OCI-LY3 (cell line): ENCODE measurements at regions not wholly inside any gene's neighbourhood (a gene's known extent, or its start where the extent isn't known, plus 50 kb on each side); places are given as distances from the start of the nearest gene placed in this dataset.
"Not testable (repeated sequence)": the region's sequence is repeated elsewhere in the genome, so short reads cannot be mapped to it uniquely, and the experiment has no call there.

Experiments used
- H2AFZ ChIP-seq: fragments of 200-600, 300-600 bp; shearing (Covaris generic); 2 replicates; pipeline ENCODE4 v1.6.0; 2014; ENCODE audit warnings: antibody characterized with exemption, low read depth, low read length
- H3K27ac ChIP-seq: fragments of 200-600, 300-600 bp; sonication (generic); 2 replicates; pipeline ENCODE4 v1.5.1; 2014; ENCODE audit warnings: mild to moderate bottlenecking, low read length, moderate library complexity, mixed read lengths
- H3K27me3 ChIP-seq: fragments of 200-600, 300-600 bp; sonication (generic); 2 replicates; pipeline ENCODE4 v1.6.1; 2014; ENCODE audit warnings: low read depth, low read length, mixed read lengths
- H3K36me3 ChIP-seq: fragments of 200-600, 300-600 bp; sonication (generic); replicated peaks from 2 replicates; pipeline ENCODE3; 2014; ENCODE audit warnings: low read depth, low read length, mixed read lengths
- H3K4me1 ChIP-seq: fragments of 300-600, 200-600 bp; sonication (generic); 2 replicates; pipeline ENCODE4 v1.6.1; 2014; ENCODE audit warnings: low read length, mixed read lengths
- H3K4me2 ChIP-seq: fragments of 200-600, 300-600 bp; sonication (generic); 2 replicates; pipeline ENCODE4 v1.6.1; 2014; ENCODE audit warnings: low read length, mixed read lengths
- H3K4me3 ChIP-seq: fragments of 300-600, 200-600 bp; sonication (generic); 2 replicates; pipeline ENCODE4 v1.5.1; 2014; ENCODE audit warnings: antibody characterized with exemption, mild to moderate bottlenecking, low read length, moderate library complexity
- H3K79me2 ChIP-seq: fragments of 300-600, 200-600 bp; shearing (Covaris generic); 2 replicates; pipeline ENCODE4 v1.6.1; 2014; ENCODE audit warnings: mild to moderate bottlenecking, low read length, mixed read lengths
- H3K9ac ChIP-seq: fragments of 300-600, 200-600 bp; shearing (Covaris generic); 2 replicates; pipeline ENCODE4 v1.6.0; 2014; ENCODE audit warnings: mild to moderate bottlenecking, low read length, moderate library complexity
- H3K9me3 ChIP-seq: fragments of 200-600, 300-600 bp; shearing (Covaris generic); 2 replicates; pipeline ENCODE4 v1.6.1; 2014; ENCODE audit warnings: low read length, mixed read lengths; ENCODE audit not compliant: insufficient read depth
- H4K20me1 ChIP-seq: fragments of 200-600, 300-600 bp; sonication (generic); 2 replicates; pipeline ENCODE4 v1.6.1; 2016; ENCODE audit warnings: low read length, mixed read lengths; ENCODE audit not compliant: insufficient read depth
- EZH2phosphoT487 ChIP-seq: fragments of 200-600 bp; shearing (Covaris generic); IDR thresholded peaks from 2 replicates; pipeline ENCODE4 v1.6.1; 2018; ENCODE audit warnings: antibody characterized with exemption, mixed run types, low read depth
- TF ChIP-seq, protein P1 (sequence below): fragments of 200-600, 300-600 bp; sonication (generic); IDR thresholded peaks from 2 replicates; pipeline ENCODE4 v1.5.1; 2014; ENCODE audit warnings: antibody characterized with exemption, low read length, low read depth

DNA sequence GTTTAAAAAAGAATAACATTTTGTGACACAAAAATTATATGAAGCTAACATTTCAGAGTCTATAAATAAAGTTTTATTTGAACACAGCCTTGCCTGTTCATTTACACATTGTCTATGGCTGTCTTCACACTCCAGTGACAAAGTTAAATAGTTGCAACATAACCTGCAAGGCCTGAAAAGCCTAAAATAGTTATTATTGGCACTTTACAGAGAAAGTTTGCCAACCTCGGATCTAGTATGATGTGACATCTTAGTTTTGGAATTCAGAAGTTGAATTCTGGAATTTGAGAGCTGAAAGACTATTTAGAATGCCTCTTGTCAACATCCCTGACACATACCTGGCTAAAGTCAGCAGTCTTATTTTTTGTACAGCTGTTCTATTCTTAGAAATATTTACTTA lies 68.3 kb downstream of the DYRK2 start:
- H3K4me1 ChIP-seq, result no peaks in the 10 kb centered on the region
- no peak overlapping the region for H2AFZ ChIP-seq
- no peaks in the 10 kb centered on the region for H3K9me3 ChIP-seq
- no peak overlapping the region for H3K9ac ChIP-seq
- H3K27ac ChIP-seq, result no peak overlapping the region
- no peaks in the 10 kb centered on the region for H3K36me3 ChIP-seq
- H3K4me2 ChIP-seq, result no peak overlapping the region
- H4K20me1 ChIP-seq, result no peaks in the 10 kb centered on the region
- TF ChIP-seq EZH2phosphoT487, result no peak
- TF ChIP-seq, protein P1, sequence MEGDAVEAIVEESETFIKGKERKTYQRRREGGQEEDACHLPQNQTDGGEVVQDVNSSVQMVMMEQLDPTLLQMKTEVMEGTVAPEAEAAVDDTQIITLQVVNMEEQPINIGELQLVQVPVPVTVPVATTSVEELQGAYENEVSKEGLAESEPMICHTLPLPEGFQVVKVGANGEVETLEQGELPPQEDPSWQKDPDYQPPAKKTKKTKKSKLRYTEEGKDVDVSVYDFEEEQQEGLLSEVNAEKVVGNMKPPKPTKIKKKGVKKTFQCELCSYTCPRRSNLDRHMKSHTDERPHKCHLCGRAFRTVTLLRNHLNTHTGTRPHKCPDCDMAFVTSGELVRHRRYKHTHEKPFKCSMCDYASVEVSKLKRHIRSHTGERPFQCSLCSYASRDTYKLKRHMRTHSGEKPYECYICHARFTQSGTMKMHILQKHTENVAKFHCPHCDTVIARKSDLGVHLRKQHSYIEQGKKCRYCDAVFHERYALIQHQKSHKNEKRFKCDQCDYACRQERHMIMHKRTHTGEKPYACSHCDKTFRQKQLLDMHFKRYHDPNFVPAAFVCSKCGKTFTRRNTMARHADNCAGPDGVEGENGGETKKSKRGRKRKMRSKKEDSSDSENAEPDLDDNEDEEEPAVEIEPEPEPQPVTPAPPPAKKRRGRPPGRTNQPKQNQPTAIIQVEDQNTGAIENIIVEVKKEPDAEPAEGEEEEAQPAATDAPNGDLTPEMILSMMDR, result no peak
- H3K79me2 ChIP-seq, result no peaks in the 10 kb centered on the region
- no peak overlapping the region for H3K4me3 ChIP-seq
- no peaks in the 10 kb centered on the region for H3K27me3 ChIP-seq

DNA sequence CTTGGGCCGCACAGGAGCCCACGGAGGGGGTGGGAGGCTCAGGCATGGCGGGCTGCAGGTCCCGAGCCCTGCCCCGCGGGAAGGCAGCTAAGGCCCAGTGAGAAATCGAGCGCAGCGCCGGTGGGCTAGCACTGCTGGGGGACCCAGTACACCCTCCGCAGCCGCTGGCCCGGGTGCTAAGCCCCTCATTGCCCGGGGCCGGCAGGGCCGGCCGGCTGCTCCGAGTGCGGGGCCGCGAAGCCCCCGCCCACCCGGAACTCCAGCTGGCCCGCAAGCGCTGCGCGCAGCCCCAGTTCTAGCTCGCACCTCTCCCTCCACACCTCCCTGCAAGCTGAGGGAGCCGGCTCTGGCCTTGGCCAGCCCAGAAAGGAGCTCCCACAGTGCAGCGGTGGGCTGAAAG lies 70.8 kb downstream of the DYRK2 start:
- H3K4me2 ChIP-seq, H3K9me3 ChIP-seq, H3K27ac ChIP-seq, H3K4me1 ChIP-seq, H3K4me3 ChIP-seq, H3K79me2 ChIP-seq, H3K27me3 ChIP-seq, H2AFZ ChIP-seq, H3K36me3 ChIP-seq, H3K9ac ChIP-seq, H4K20me1 ChIP-seq: not testable (repeated sequence)

DNA sequence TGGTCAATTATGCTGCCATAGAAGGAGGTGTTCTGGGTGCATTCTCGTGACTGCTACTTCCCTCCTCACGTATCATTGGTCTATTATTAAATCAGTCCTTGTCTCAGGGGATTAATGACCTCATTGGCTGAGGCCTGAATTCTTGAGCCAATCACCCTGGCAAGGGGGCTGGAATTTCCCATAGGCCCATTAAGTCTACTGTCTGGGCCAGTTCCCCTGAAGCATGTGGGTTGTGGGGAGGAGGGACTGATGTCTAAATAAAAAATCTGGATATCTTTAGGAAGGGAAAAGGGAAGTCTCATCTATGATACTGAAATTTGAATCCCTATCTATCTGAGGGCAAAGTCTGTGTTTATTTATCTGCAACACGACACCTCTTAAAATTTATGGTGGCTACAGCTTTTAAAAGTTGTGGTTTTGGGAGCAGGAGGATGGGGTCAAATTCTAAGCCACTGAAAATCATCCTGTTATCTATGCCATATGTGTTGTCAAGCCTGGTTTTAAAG lies 71.9 kb downstream of the DYRK2 start:
- Histone ChIP-seq H3K4me3 (no peak overlapping the region), H3K4me2 (no peak overlapping the region), H3K4me1 (no peaks in the 10 kb centered on the region), H3K36me3 (no peaks in the 10 kb centered on the region), H3K27ac (no peak overlapping the region), H3K27me3 (no peaks in the 10 kb centered on the region), H4K20me1 (no peaks in the 10 kb centered on the region), H3K9me3 (no peaks in the 10 kb centered on the region), H3K79me2 (no peaks in the 10 kb centered on the region), H3K9ac (no peak overlapping the region), H2AFZ (no peak overlapping the region)
- no peak for TF ChIP-seq EZH2phosphoT487
- TF ChIP-seq, protein P1, result no peak

DNA sequence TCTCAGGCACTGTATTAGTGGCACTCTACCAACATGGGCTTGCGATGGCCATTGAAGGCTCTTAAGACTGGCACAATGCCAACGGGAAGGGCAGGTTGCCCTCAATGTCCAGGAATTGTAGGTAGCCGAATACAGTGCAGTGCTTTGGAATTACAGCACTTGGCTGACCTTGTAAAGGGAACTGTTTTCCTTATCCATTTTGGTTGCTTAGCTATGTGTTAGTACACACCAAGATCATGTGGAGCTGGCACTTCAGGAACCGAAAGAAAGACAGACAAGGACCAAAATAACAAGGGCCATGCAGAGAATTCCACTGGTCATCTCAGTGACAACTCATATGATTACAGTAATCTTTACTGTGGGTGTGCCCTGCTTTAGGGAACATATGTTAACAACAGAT lies 72.7 kb downstream of the DYRK2 start:
- TF ChIP-seq EZH2phosphoT487, result no peak
- TF ChIP-seq, protein P1, result no peak
- H3K4me1 ChIP-seq, result no peaks in the 10 kb centered on the region
- no peak overlapping the region for H3K27ac ChIP-seq
- H3K9ac ChIP-seq, result no peak overlapping the region
- H3K27me3 ChIP-seq, result no peaks in the 10 kb centered on the region
- H3K4me2 ChIP-seq, result no peak overlapping the region
- no peaks in the 10 kb centered on the region for H3K9me3 ChIP-seq
- no peaks in the 10 kb centered on the region for H3K79me2 ChIP-seq
- no peaks in the 10 kb centered on the region for H4K20me1 ChIP-seq
- H3K4me3 ChIP-seq, result no peak overlapping the region
- no peak overlapping the region for H2AFZ ChIP-seq
- H3K36me3 ChIP-seq, result no peaks in the 10 kb centered on the region

DNA sequence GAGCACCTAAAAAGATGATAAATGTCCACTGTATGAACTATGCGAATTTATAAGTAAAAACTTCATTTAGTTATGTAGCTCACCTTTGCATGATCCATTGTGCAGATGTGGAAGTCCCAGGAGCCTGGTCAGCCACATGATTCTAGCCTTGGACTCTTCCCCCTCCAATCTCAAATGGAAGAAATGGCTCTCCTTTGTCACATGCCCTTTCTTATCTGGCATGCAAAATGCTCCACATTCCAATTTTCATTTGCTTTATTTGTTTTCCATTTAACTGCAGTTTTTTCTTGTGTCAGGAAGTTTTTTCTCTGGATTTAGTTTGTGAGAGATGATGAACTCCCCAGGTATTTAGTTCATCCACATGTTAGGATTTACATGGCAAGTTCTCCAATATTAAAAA lies 73.8 kb downstream of the DYRK2 start:
- Histone ChIP-seq H3K4me3 (no peak overlapping the region), H3K79me2 (no peaks in the 10 kb centered on the region), H3K9me3 (no peaks in the 10 kb centered on the region), H3K4me2 (no peak overlapping the region), H3K9ac (no peak overlapping the region), H4K20me1 (no peaks in the 10 kb centered on the region), H3K36me3 (no peaks in the 10 kb centered on the region), H2AFZ (no peak overlapping the region), H3K4me1 (no peaks in the 10 kb centered on the region), H3K27ac (no peak overlapping the region), H3K27me3 (no peaks in the 10 kb centered on the region)
- TF ChIP-seq, protein P1, result no peak
- no peak for TF ChIP-seq EZH2phosphoT487
